ENCODE measurements at regions not wholly inside any gene's neighbourhood (a gene's known extent, or its start where the extent isn't known, plus 50 kb on each side); places are given as distances from the start of the nearest gene placed in this dataset.

DNA sequence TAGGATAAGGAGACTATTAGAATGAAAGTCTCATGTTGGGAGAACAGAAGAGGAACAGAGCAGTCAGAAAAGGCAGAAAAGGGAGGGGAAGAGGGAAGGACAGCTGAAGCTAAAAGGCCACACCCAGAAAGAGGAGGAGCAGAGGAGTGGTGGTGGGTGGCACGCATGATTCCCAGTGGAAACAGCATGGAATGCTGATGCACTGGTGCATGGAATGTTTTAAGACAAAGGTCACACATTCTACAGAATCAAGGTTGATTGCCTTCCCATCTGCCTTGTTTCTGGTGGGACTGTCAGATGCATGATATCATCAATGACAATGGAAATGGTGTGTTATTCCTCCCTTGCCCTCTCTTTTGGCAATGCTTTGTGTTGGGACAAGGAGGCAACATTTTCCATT lies 285.4 kb upstream of the MKI67 start:
- TF ChIP-seq, protein P1, sequence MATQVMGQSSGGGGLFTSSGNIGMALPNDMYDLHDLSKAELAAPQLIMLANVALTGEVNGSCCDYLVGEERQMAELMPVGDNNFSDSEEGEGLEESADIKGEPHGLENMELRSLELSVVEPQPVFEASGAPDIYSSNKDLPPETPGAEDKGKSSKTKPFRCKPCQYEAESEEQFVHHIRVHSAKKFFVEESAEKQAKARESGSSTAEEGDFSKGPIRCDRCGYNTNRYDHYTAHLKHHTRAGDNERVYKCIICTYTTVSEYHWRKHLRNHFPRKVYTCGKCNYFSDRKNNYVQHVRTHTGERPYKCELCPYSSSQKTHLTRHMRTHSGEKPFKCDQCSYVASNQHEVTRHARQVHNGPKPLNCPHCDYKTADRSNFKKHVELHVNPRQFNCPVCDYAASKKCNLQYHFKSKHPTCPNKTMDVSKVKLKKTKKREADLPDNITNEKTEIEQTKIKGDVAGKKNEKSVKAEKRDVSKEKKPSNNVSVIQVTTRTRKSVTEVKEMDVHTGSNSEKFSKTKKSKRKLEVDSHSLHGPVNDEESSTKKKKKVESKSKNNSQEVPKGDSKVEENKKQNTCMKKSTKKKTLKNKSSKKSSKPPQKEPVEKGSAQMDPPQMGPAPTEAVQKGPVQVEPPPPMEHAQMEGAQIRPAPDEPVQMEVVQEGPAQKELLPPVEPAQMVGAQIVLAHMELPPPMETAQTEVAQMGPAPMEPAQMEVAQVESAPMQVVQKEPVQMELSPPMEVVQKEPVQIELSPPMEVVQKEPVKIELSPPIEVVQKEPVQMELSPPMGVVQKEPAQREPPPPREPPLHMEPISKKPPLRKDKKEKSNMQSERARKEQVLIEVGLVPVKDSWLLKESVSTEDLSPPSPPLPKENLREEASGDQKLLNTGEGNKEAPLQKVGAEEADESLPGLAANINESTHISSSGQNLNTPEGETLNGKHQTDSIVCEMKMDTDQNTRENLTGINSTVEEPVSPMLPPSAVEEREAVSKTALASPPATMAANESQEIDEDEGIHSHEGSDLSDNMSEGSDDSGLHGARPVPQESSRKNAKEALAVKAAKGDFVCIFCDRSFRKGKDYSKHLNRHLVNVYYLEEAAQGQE (IDR thresholded peaks at IDR 0.05; ENCODE audit: insufficient read depth in 1 of 2, low read depth in 2 of 2, low read length in 2 of 2) = no peak
- TF ChIP-seq POLR2AphosphoS5 (IDR thresholded peaks at IDR 0.05; ENCODE audit: low read depth, low read length) = no peak
- no peak for TF ChIP-seq FOXP2 (optimal IDR thresholded peaks at IDR 0.05; ENCODE audit: borderline replicate concordance, extremely low read depth, extremely low read length, insufficient read depth)
- no peak for TF ChIP-seq SIN3A (IDR thresholded peaks at IDR 0.05; ENCODE audit: borderline replicate concordance, insufficient read depth, low read length)
- no peak for TF ChIP-seq TAF1 (IDR thresholded peaks at IDR 0.05; ENCODE audit: borderline replicate concordance, insufficient read depth, low read length)

All from PFSK-1 (cell line).